ENCODE measurements at regions not wholly inside any gene's neighbourhood (a gene's known extent, or its start where the extent isn't known, plus 50 kb on each side); places are given as distances from the start of the nearest gene placed in this dataset.

DNA sequence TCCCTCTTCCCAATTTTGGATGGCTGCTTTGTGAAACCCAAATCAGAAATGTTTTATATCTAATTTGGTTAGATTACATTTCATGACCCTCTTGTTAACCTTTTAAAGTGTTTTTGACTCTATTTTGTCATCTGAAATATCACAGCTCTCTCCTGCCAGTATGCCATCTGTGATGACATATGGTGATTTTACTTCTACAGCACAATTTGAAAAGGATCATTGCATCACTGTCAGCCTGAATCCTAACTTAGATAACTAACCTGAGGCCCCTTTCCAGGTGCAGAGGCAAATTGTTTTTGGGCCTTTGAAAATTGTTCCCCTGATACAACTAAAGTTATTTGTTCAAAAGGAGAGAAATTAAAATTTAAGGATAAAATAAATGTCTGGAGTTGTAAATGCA, 1023.4 kb upstream of the LRRTM1 start:
- TF ChIP-seq, protein P1, sequence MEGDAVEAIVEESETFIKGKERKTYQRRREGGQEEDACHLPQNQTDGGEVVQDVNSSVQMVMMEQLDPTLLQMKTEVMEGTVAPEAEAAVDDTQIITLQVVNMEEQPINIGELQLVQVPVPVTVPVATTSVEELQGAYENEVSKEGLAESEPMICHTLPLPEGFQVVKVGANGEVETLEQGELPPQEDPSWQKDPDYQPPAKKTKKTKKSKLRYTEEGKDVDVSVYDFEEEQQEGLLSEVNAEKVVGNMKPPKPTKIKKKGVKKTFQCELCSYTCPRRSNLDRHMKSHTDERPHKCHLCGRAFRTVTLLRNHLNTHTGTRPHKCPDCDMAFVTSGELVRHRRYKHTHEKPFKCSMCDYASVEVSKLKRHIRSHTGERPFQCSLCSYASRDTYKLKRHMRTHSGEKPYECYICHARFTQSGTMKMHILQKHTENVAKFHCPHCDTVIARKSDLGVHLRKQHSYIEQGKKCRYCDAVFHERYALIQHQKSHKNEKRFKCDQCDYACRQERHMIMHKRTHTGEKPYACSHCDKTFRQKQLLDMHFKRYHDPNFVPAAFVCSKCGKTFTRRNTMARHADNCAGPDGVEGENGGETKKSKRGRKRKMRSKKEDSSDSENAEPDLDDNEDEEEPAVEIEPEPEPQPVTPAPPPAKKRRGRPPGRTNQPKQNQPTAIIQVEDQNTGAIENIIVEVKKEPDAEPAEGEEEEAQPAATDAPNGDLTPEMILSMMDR (IDR thresholded peaks at IDR 0.05): no peak
- TF ChIP-seq ZFX (IDR thresholded peaks at IDR 0.05; ENCODE audit: borderline replicate concordance): no peak

All from 22Rv1 (cell line).